Gastroesophageal sphincter (tissue), 4 donors: ENCODE measurements at regions not wholly inside any gene's neighbourhood (a gene's known extent, or its start where the extent isn't known, plus 50 kb on each side); places are given as distances from the start of the nearest gene placed in this dataset.

Experiments
- ATAC-seq: fragments of 150-250 bp; one replicate; pipeline ENCODE4 v1.9.1; 2016; ENCODE audit warnings: mild to moderate bottlenecking, moderate library complexity
- H3K27ac ChIP-seq, 4 donors: fragments of 200-600 bp; sonication (generic) in 3 of 4; 1 replicate in 3 of 4; 2 replicates in 1 of 4; pipeline ENCODE4 v1.5.1; 2016 to 2019
- H3K27me3 ChIP-seq: fragments of 200-600 bp; sonication (generic); one replicate; pipeline ENCODE4 v1.5.1; 2019
- H3K36me3 ChIP-seq, 2 donors: fragments of 200-600 bp; sonication (generic); one replicate each; pipeline ENCODE4 v1.5.1; 2019; ENCODE audit warnings: control low read depth in 1 of 2
- H3K4me1 ChIP-seq, 3 donors: fragments of 200-600 bp; sonication (generic); 1 replicate in 2 of 3; 2 replicates in 1 of 3; pipeline ENCODE4 v1.5.1; 2016 to 2019; ENCODE audit warnings: control low read depth in 2 of 3
- H3K4me3 ChIP-seq, 2 donors: fragments of 200-600 bp; sonication (generic); one replicate each; pipeline ENCODE4 v1.5.1; 2019; ENCODE audit warnings: mild to moderate bottlenecking in 1 of 2, moderate library complexity in 1 of 2
- H3K9me3 ChIP-seq, 3 donors: fragments of 200-600 bp; sonication (generic); one replicate each; pipeline ENCODE4 v1.5.1; 2017 to 2019; ENCODE audit warnings: control low read depth in 2 of 3
- EP300 ChIP-seq: sonication (generic); formaldehyde crosslinking; IDR thresholded peaks from one replicate; pipeline ENCODE4 v1.6.1; 2017; ENCODE audit warnings: antibody characterized with exemption, mild to moderate bottlenecking
- POLR2A ChIP-seq, 2 donors: fragments of 450-650 bp; IDR thresholded peaks; one replicate each; pipeline ENCODE4 v1.6.1; 2017; ENCODE audit warnings: antibody characterized with exemption in 2 of 2, mild to moderate bottlenecking in 2 of 2, moderate library complexity in 1 of 2
- POLR2AphosphoS5 ChIP-seq: sonication (generic); formaldehyde crosslinking; IDR thresholded peaks from one replicate; pipeline ENCODE4 v1.6.1; 2017; ENCODE audit warnings: antibody characterized with exemption
- WGBS, 2 donors: methylation state at CpG; one replicate each; pipeline ENCODE4 v1.1.5; 2018; ENCODE audit warnings: low coverage in 1 of 2; 5-methylcytosine and 5-hydroxymethylcytosine counted together
- TF ChIP-seq, protein P1 (sequence below), 4 experiments: fragments of 200-600 bp in 2 of 4; fragments of 450-650 bp in 2 of 4; sonication (generic) in 1 of 4; IDR thresholded peaks; one replicate each; pipeline ENCODE4 v1.5.1; 2017 to 2019; ENCODE audit warnings: antibody characterized with exemption in 4 of 4, mild to moderate bottlenecking in 2 of 4, moderate library complexity in 2 of 4

DNA sequence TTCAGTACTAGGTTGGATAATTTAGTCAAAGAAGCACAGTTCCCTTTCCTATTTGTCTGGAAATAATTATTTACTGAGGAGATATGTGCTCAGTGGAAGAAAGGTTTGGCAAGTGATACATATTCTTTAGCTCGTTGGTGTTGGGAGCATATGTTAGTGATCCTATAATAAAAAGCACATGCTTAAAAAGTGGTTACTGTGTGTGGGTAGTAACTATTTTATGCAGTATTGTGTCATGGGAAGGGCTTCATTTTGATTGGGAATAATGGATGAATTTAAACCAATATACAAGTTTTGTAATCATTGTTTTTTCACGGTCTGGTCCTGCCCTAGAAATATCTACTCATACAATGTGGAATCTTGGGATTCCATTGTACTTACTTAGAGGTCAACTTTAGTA is 188.7 kb upstream of the PPP1R3A start:
- ATAC-seq, result no peak
- H3K27ac ChIP-seq, result no peak overlapping the region
- H3K4me3 ChIP-seq, result no peak overlapping the region
- no peaks in the 10 kb centered on the region for H3K27me3 ChIP-seq
- no peak for TF ChIP-seq POLR2A (IDR thresholded peaks at IDR 0.05)
- no peak for TF ChIP-seq POLR2AphosphoS5
- WGBS, 2 donors, result 35 to 66% methylated on average over 2 of the region's 2 CpGs
- H3K9me3 ChIP-seq, result no peaks in the 10 kb centered on the region
- no peaks in the 10 kb centered on the region for H3K36me3 ChIP-seq
- peaks cover 4 to 65% (median 5%) of the 10 kb centered on the region in 3 donors for H3K4me1 ChIP-seq

DNA sequence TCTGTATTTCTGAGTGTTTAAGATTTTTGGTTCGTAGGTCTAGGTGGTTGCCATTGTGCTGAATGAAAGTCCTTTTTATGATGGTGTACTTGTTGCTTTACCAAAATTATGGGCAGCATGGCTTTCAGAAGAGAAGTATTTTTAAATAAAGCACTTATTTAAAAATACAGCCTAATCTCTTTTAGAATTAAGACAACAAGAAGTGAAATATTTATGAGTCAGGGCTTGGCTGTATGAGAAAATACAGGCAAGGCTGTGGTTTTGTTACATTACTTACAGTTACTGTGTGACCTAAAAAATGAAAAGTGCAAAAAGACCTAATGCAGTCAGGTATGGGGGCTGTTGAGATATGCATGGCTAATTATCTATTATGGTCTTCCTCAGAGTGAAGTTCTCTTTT is 185.2 kb upstream of the PPP1R3A start:
- TF ChIP-seq EP300, result no peak
- TF ChIP-seq, protein P1, sequence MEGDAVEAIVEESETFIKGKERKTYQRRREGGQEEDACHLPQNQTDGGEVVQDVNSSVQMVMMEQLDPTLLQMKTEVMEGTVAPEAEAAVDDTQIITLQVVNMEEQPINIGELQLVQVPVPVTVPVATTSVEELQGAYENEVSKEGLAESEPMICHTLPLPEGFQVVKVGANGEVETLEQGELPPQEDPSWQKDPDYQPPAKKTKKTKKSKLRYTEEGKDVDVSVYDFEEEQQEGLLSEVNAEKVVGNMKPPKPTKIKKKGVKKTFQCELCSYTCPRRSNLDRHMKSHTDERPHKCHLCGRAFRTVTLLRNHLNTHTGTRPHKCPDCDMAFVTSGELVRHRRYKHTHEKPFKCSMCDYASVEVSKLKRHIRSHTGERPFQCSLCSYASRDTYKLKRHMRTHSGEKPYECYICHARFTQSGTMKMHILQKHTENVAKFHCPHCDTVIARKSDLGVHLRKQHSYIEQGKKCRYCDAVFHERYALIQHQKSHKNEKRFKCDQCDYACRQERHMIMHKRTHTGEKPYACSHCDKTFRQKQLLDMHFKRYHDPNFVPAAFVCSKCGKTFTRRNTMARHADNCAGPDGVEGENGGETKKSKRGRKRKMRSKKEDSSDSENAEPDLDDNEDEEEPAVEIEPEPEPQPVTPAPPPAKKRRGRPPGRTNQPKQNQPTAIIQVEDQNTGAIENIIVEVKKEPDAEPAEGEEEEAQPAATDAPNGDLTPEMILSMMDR (IDR thresholded peaks at IDR 0.05), result no peak
- no peak for TF ChIP-seq POLR2AphosphoS5
- TF ChIP-seq POLR2A (IDR thresholded peaks at IDR 0.05), result no peak
- peaks cover 3 to 33% (median 4%) of the 10 kb centered on the region in 3 donors for H3K4me1 ChIP-seq
- no peak overlapping the region for H3K27ac ChIP-seq
- no peaks in the 10 kb centered on the region for H3K9me3 ChIP-seq
- no peak for ATAC-seq
- WGBS, 2 donors, result 67 to 86% methylated on average over 1 of the region's 1 CpG
- no peaks in the 10 kb centered on the region for H3K27me3 ChIP-seq
- H3K36me3 ChIP-seq, result no peaks in the 10 kb centered on the region
- H3K4me3 ChIP-seq, result no peak overlapping the region

DNA sequence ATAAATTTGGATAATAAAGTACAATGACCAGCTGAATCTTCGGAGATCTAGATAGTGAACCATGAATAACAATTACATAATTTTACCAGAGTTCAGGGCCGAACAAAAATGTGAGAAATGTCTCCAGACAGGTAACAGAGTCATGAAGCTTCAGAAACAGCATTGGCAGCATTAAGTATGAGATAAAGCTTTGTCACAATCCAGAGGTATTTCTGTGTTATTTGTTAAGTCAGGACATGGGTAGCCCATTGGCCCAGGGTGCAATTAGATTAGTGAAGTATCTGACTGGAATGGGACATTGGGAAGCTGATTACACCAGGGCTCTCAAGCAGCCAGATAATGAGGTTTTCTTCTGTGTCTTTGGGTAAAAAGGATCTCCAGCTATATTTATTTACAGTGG is 184.2 kb upstream of the PPP1R3A start:
- Histone ChIP-seq H3K27ac (no peak overlapping the region), H3K9me3 (no peaks in the 10 kb centered on the region), H3K27me3 (no peaks in the 10 kb centered on the region), H3K36me3 (no peaks in the 10 kb centered on the region), H3K4me3 (no peak overlapping the region), H3K4me1 (peaks cover 3 to 27% (median 4%) of the 10 kb centered on the region in 3 donors)
- TF ChIP-seq POLR2A (IDR thresholded peaks at IDR 0.05) (no peak), EP300 (no peak)
- TF ChIP-seq, protein P1 (IDR thresholded peaks at IDR 0.05), result no peak
- no peak for ATAC-seq
- WGBS, 2 donors, result 80 to 82% methylated on average over 2 of the region's 2 CpGs

DNA sequence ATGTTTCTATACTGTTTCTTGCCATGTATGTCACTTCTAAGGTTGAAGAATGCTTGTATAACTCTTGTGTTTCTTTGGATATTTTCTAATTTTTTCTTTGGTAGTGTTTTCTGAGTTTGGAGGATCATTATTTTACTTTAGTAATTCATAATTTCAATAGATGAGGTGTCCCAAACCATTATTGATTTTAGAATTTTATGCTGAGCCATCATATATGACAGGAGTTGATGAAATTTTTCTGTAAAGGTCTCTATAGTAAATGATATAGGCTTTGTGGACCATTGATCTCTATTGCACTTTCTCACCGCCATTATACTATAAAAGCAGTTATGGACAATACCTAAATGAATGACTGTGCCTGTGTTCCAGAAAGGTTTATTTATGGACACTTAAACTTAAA is 183.3 kb upstream of the PPP1R3A start:
- peaks cover 3 to 18% (median 4%) of the 10 kb centered on the region in 3 donors for H3K4me1 ChIP-seq
- H3K36me3 ChIP-seq, result no peaks in the 10 kb centered on the region
- TF ChIP-seq, protein P1 (IDR thresholded peaks at IDR 0.05), result no peak
- no peak for TF ChIP-seq POLR2AphosphoS5
- TF ChIP-seq POLR2A (IDR thresholded peaks at IDR 0.05), result no peak
- TF ChIP-seq EP300, result no peak
- H3K27ac ChIP-seq, result no peak overlapping the region
- no peak overlapping the region for H3K4me3 ChIP-seq
- H3K27me3 ChIP-seq, result no peaks in the 10 kb centered on the region
- no peaks in the 10 kb centered on the region for H3K9me3 ChIP-seq
- WGBS, 2 donors, result 100% methylated on average over 1 of the region's 1 CpG
- no peak for ATAC-seq

DNA sequence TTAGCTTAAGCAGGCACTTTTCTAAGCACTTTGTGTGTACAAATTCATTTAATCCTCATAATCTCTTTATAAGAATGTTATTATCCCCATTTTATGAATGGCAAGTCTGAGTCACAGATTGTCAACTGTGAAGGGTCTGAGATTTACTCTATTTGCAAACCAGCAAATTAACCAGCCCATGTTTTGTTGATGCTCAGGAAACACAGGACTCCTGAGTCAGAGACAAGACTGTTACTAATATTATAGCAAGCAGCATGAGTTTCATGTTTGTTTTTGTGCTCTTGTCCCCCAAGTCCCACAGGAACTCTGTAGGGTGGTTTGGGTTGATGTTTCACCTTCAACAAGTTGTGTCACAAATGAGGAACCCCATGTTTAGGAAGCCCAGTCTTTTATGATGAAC is 182.0 kb upstream of the PPP1R3A start:
- H3K4me1 ChIP-seq, result peaks cover 3 to 9% (median 4%) of the 10 kb centered on the region in 3 donors
- H3K9me3 ChIP-seq, result no peaks in the 10 kb centered on the region
- no peaks in the 10 kb centered on the region for H3K27me3 ChIP-seq
- ATAC-seq, result no peak
- no peaks in the 10 kb centered on the region for H3K36me3 ChIP-seq
- H3K27ac ChIP-seq, result peak overlapping the region in 1 of 4 donors; percentile 21
- H3K4me3 ChIP-seq, result no peak overlapping the region
- TF ChIP-seq POLR2AphosphoS5, result no peak
- TF ChIP-seq, protein P1 (IDR thresholded peaks at IDR 0.05), result no peak
